Bronchial epithelial cell (primary cell): ENCODE measurements at regions not wholly inside any gene's neighbourhood (a gene's known extent, or its start where the extent isn't known, plus 50 kb on each side); places are given as distances from the start of the nearest gene placed in this dataset.

Experiments used
- DNase-seq: peaks from one replicate; pipeline ENCODE4 v3.0.0-alpha.2; 2010; ENCODE audit warnings: low read depth
- FAIRE-seq: peaks from 2 replicates; lab custom pipeline; 2011; peaks lifted over from hg19 to GRCh38; lab: Jason Lieb, UNC
- H3K27me3 ChIP-seq: 2 replicates; pipeline ENCODE4 v1.5.1; 2011; ENCODE audit warnings: low read length; ENCODE audit not compliant: control insufficient read depth, insufficient read depth
- H3K36me3 ChIP-seq: 2 replicates; pipeline ENCODE4 v1.5.1; 2011; ENCODE audit warnings: low read length; ENCODE audit not compliant: control insufficient read depth, insufficient read depth
- H3K4me3 ChIP-seq: 2 replicates; pipeline ENCODE4 v1.5.1; 2011; ENCODE audit warnings: mild to moderate bottlenecking, low read depth, low read length, control low read depth
- CTCF ChIP-seq: IDR thresholded peaks from 2 replicates; pipeline ENCODE4 v1.5.1; 2011; ENCODE audit warnings: mild to moderate bottlenecking, moderate library complexity, low read length, control low read depth, inconsistent platforms; ENCODE audit not compliant: insufficient read depth, severe bottlenecking

GRCh38 chr19:32219392-32219791, 126.0 kb upstream of the ZNF507 start:
- FAIRE-seq, result no peak
- TF ChIP-seq CTCF, result no peak
- no peak for DNase-seq
- no peaks in the 10 kb centered on the region for H3K36me3 ChIP-seq
- H3K4me3 ChIP-seq, result no peak overlapping the region
- H3K27me3 ChIP-seq, result peaks cover 5% of the 10 kb centered on the region

GRCh38 chr19:32219881-32220472, 125.4 kb upstream of the ZNF507 start:
- Histone ChIP-seq H3K36me3 (no peaks in the 10 kb centered on the region), H3K4me3 (no peak overlapping the region), H3K27me3 (peaks cover 5% of the 10 kb centered on the region)
- no peak for DNase-seq
- no peak for TF ChIP-seq CTCF
- no peak for FAIRE-seq

GRCh38 chr19:32220951-32221350, 124.5 kb upstream of the ZNF507 start:
- peaks cover 5% of the 10 kb centered on the region for H3K27me3 ChIP-seq
- no peak for TF ChIP-seq CTCF
- DNase-seq (no peak), FAIRE-seq (no peak)
- no peak overlapping the region for H3K4me3 ChIP-seq
- H3K36me3 ChIP-seq, result no peaks in the 10 kb centered on the region

GRCh38 chr19:32222556-32222955, 122.9 kb upstream of the ZNF507 start:
- no peak overlapping the region for H3K4me3 ChIP-seq
- TF ChIP-seq CTCF, result no peak
- peaks cover 5% of the 10 kb centered on the region for H3K27me3 ChIP-seq
- no peak for DNase-seq
- no peak for FAIRE-seq
- no peaks in the 10 kb centered on the region for H3K36me3 ChIP-seq

GRCh38 chr19:32223106-32223505, 122.3 kb upstream of the ZNF507 start:
- H3K36me3 ChIP-seq, result no peaks in the 10 kb centered on the region
- DNase-seq (no peak), FAIRE-seq (no peak)
- peaks cover 5% of the 10 kb centered on the region for H3K27me3 ChIP-seq
- no peak overlapping the region for H3K4me3 ChIP-seq
- no peak for TF ChIP-seq CTCF
